ENCODE measurements at regions not wholly inside any gene's neighbourhood (a gene's known extent, or its start where the extent isn't known, plus 50 kb on each side); places are given as distances from the start of the nearest gene placed in this dataset.
A peak's percentile ranks its signal among the peaks of the same experiment; 100 is the strongest.

DNA sequence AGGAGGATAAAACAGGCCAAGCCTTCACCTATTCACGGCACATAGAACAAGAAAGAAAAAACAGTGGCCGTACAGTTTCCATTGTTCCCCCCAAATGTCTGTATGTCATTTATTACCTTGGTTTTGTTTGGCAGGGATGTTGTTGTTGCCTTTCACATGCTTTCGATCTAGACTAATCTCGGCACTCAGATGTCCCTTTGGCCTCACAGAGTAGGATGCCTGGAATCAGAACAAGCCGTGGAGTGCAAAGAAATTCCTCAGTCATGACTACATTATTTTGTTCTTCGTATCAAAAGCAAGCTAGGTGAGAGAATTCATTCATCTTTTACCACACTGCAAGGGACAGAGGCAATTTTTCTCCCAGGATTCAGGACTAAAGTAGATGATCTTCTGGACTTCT is 106.9 kb downstream of the SMIM20 start:
- DNase-seq = no peak

DNA sequence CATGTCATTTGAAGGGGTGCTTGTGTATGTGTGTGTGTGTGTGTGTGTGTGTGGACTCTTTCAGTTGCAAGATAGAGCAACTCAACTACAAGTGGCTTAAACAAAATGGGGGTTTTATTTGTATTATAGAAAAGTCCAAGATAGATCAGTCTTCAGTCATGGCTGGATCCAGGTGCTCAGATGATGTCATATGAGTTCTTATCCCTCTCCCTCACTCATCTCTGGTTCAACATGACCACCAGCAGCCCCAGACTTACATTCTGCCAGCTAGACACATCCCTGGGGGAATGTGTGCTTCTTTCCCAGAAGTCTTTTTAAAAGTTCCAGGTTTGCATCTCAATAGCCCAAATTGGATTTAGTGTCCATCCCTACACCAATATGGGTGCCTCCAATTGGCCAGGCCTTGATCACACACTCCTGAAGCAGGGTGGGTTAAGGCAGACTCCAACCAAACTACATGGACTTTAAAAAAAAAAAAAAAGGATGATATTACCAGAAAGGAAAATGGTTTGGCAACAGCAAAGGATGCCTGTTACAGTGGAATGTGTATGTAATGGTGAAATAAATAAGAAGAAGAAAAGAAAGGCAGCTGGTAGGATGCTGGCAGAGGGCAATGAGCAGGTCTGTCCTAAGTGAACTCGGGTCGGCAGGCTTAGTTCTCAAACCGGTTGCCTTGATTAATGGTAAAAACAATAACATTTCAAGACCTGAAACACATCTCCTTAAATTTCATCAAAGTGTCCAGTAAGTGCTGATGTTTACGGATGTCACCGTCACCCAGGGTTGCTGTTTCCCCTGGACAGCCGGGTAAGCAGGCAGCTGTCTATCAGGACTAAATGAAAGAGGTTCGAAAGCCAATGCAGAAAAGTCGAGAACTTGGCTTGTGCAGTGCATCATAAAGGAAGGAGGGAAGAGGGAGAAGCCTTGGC is 107.7 kb downstream of the SMIM20 start:
- no peak for DNase-seq

DNA sequence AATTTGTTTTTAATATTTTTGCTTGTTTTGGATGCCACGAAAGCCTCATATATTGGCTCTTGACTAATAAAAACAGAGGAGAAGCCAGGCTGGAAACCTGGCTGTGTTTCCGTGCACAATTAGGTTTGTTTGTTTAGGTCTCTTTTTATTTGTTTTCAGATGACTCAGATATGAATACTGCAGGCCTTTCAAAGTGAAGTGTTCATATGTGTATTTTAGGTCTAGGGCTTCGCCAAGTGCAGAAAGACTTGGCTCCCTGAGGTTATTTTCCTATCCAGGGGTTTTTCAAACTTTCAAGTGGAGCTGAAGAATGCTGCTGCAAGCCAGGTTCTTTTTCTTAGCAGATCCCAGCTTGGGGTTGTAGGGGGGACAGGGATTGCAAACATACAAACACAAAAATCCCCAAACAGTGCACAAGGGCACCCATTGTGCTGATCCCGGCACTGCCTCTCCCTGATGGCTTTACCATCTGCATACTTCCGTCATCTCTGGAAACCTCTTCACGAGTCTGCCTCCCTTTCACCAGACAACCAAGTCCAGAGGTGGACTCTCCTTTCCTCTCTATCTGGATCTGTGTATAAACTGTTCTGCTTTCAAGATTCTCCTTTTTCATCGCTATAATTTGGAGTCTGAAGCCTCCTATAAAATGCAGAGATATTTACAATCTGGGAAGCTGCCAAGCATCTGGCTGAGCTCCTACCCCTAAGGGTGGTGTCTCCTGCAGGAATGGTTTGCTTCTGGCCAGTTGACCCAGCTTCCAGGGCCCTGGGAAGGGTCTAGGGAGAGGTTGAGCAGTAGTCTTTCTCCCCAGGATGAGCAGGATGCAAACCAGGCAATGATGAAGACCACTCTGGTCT is 108.6 kb downstream of the SMIM20 start:
- DNase-seq = peak; percentile 17 to 79

DNA sequence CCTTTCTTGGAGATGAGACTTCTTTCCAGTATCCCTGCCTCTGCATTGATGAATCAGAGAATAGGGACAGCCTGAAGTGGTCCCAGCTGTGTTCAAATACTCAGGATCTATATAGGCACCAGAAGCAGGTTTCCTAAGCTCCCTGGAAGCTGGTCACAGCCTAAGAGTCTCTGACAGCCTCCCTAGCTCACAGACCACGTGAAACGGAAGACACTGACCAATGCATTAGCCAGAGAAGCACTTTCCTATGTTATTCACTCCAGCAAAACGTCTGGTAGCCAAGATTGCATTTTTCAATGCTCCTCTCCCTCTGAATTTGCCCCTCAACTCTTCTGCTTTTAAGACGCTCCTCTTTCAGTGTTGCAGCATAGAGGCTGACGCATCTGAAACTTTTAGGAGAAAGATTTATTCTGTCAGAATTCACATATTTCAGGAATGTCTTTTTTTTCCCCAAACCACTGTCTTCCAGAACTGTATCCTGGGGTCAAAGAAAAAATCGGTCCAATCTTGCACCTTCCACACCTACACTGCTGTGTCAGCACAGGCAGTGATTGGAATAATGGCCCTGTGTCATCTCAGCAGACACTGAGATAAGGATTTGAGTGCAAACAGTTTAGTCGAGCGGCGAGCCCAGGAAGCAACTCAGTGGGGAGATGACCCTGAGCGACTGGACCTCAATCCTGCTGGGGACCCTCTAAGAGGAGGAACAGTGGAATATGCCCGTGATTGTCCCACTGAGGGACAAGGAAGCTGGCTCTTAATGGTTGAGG is 109.4 kb downstream of the SMIM20 start:
- DNase-seq = no peak

DNA sequence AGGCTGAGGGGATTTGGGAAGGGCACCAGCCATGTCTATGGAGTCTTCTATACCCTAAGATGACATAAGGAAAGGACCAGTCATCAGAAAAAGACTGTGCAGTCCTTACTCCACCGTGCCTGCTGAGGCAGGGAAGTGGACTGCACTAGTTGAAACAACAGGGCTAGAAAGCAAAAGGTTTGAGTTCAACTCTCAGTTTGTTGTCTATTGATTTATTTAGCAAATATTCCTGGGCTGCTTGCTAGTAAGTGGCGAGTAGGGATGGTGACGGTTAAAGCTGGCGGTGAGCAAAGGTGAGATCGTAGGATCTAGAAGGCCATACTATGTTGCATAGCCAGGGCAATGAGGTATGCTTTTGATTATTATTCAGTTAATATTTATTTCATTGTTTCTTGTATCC is 110.1 kb downstream of the SMIM20 start:
- DNase-seq = no peak

DNA sequence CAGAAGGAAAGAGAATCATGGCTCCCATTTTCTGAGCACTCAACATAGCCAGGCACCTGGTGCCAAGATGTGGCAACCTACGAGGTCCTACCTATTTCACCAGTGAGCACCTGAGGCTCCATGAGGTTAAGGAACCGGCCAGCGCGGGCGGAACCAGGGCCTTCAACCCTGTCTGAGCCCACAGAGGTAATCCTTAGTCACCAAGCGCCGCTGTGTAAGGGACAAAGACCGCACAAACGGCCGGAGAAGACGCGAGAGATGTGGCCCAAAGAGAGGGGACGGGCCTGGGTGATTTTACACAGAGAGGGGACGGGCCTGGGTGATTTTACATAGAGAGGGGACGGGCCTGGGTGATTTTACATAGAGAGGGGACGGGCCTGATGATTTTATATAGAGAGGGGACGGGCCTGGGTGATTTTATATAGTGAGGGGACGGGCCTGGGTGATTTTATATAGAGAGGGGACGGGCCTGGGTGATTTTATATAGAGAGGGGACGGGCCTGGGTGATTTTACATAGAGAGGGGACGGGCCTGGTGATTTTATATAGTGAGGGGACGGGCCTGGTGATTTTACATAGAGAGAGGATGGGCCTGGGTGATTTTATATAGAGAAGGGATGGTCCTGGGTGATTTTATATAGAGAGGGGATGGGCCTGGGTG is 114.2 kb downstream of the SMIM20 start:
- DNase-seq = no peak

DNA sequence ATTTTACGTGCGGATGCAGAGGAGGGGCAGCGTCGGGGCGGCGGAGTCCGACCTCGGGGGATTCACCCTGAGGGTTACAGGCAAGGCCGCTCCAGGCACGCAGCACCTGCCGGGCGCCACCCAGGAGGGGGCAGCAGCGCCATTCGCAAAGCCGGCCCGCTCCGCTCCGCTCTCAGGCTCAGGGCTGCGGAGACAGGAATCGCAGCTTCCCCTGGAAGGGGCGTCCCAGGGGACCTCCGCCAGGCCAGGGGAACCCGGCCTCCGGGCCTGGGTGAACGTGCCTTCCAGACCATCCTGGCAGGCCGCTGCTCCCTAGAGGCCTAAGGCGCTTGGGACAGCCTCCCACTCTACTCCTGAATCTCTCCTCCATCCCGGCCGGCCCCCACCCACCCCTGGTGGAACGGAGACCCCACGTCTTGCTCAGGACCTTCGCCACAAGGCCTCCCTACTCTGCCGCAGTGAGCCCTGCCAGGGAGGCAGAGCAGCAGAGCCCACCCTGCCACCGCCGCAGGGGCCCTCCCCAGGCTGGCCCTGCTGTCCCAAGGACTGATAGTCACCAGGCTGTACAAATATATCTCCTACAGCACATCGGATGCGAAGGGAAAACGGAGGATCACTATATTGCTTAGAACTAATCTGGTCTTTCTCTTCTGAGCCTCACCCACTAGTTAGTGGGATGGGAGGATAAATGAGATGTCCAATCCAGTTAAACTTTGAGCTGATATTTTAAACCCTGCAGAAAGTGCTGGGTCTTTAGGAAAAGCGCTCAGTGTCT is 115.0 kb downstream of the SMIM20 start:
- DNase-seq = no peak

DNA sequence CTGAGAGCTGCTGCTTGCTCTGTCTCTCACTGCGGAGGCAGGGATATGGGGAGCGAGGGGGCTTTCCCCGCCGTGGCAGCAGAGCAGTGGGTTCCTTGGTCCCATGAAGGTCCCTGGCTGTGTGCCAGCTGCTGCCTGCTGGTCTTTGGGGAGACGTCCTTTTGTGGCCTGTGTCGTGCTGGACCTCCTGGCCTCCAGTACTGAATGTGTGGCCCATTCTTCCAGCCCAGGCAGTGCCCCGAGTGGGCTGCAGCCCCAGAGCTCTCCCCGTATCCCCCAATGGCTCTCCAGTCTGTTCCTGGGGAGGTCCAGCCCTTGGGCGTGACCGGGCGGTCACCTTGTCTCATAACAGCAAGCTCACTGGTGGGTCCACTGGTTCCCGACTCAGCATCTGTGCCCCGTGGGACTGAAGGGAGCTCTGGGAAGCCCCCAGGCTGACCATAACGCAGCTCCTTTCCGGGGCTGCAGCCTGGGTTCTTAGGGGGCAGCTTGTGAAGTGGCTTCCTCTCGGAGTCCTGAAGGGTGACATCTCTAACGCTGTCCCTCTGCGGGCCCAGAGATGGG is 115.6 kb downstream of the SMIM20 start:
- no peak for DNase-seq

DNA sequence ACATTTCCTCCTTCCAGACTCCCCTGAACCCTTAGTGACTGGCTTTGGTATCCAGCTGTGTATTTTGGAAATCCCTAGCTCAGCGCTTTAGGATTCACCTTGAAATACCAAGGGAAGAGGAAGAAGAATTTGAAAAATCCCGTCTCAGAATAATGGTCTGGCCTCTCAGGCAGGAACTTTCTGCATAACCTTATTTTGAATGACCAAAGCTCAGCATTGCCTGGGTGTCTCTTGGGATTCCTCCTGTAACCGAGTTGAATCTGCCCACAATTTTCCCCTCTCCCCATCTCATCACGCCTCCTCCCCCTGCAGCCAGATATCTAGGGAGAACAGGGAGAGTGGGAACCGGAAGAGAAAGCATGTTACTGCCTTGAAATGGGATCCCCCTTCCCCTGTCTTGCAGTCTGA is 116.2 kb downstream of the SMIM20 start:
- no peak for DNase-seq

DNA sequence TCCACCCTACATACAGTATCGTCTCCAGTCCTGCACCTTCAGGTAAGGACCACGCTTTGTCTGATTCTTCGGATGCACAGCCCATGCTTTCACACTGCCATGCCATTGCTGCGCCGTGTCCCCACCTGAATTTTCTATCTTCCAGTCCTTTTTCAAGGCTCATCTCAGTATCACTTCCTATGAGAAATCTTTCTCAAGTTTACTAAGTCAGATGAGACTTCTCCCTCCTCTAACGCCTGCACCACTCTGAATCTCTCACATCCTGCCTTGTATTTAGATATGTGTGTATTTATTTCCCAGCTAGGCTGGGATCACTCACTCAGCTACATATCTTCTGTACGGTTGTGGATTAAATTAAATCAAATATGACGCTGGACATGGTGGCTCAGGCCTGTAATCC is 116.8 kb downstream of the SMIM20 start:
- no peak for DNase-seq

DNA sequence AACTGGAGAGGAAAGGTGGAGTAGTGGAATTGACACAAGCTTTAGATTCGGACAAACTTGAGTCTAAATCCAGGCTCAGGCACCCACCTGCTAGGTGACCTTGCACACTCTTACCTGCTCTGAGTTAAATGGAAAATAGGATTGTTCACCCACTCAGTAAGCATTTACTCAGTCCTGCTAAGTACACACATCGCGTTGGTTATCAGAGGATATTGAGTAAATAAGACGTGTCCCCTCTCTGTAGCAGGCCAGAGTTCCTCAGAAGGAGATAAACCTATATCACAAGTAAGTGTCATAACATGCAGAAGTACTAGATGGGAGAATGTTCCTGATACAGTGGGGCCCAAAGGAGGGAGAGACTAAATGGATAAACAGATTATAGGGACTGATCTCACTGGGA is 117.7 kb downstream of the SMIM20 start:
- DNase-seq = peak in 1 of 2 experiments; percentile 20

DNA sequence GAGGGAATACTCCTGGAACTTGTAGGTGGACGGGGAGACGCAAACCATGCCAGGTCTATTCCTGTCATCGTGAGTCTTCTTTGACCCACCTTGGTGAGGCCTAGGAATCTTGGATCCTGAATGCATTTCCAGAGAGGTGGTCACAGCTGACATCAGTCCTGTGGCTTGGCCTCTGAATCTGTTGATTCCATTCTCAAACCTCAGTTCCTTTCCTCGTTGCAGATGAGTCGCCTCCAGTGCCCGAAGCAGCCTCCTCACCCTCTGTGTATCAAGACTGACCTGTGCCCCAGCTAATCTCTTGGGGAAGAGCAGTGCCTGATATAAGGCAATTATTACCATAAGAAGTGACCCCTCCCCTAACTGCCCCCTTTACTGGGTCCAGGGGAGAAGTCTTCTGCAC is 118.1 kb downstream of the SMIM20 start:
- no peak for DNase-seq

DNA sequence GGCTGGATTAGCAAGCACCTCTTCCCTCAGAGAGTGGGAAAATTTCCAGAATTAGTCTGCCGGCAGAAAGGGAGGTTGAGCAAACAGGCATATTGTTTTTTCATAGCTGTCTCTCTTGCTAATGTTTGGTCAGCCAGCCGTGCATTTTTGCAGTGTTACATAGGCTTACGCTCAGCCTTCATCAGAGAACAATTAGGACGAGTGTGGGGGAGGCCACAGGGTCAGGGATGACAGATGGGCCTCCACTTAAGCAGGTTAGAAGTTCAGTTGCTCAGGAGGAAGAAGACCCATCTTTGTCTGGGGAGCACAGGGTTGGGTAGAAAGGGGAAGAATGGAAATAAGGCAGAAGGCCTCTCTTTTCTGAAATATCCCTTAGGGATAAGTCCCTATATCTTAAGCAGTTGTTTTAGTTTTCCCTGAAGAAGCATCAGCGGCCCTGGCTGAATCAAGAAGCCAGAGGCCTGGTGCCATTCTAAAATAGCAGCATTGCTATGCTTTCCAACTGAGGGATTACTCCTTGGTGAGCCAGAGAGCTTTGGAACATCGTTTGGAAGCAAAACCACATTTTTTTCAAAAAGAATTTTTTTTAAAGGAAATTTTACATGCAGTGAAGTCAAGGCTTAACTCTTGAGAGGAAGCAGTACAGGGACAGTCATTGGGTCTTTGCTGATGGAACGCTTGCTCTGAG is 118.8 kb downstream of the SMIM20 start:
- DNase-seq = peak in 1 of 2 experiments; percentile 51

DNA sequence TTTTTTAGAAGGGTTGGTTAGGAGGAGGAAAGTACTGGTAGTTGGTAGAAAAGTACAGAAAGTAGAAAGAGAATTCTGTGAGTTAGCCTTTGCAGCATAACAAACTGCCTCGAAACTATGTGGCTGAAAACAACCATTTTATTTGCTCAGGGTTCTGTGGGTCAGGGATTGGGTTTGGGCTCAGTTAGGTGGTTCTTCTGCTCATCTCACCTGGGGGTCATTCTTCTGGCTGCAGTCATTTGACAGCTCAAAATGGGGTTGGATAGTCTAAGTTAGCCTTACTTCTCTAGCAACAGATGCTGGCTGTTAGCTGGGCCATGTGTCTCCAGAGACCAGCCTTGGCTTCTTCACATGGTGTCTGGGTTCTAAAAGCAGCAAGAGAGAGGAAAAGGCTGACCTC is 119.4 kb downstream of the SMIM20 start:
- no peak for DNase-seq

DNA sequence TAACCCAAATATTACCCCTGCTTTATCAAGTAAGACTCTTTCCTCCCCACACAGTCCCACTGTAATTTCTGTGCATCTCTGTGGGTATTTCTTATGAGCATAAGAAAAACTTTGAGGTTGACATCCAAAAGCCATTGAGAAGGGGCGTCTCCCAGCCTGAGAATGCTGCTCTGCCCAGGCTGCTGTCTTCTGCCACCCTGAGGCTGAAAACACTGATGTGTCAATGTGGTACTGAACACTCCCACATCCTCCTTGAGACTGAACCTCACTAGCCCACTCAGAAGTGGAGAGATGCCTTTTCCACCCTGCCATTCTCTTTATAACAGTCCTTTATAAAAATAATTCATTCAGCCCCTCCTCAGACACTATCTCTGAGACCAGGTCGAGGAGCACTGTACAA is 120.8 kb downstream of the SMIM20 start:
- DNase-seq = no peak

DNA sequence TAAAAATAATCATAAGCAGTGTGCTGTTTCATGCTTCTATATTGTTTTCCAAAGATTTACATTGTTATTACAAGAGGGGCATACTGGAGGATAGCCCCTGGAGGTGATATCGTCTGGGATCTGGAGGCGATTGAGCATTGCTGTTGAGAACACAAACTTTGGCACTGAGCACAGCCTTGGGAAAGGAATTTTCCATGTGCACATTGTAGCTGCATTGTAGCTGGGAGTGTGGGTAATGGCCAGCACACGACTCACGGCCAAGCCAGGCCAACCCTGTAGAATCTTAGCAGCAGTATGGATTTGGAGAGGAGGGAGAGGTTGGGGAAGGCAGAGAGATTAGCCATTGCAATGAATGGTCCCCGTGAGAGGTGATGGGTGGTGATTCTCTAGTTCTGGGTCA is 121.9 kb downstream of the SMIM20 start:
- no peak for DNase-seq

DNA sequence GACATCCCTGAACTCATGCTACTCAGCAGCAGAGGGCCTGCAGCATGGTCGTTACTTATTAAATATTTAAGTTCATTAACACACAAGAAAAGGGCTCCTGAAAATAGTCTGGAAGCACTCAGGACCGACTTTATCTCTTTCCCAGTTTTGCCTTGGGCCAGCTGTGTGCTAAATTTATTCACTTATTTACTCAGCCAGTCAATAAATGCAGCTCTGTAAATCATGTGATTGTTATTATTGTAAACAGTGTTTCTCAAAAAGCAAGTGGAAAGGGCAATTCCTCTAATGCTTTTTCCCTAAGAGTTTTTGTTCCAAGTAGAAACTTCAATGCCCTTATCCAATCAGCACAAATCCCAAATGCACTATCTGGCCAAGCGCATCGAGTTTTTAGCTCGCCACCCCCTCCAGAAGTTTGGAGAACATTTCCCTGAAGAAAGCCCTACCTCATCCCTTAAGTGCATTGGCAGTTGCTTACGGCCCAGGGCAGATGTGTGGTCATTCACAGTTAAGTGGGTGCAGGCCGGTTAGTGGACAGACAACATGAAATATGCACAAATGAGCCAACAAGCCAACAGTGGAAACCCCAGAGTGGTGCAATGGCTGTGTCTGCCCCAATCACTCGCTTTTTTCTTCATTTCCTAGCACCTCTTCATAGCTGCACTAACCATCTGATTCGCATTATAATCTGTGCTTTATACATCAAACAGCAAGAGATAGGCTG is 125.8 kb downstream of the SMIM20 start:
- DNase-seq = no peak

DNA sequence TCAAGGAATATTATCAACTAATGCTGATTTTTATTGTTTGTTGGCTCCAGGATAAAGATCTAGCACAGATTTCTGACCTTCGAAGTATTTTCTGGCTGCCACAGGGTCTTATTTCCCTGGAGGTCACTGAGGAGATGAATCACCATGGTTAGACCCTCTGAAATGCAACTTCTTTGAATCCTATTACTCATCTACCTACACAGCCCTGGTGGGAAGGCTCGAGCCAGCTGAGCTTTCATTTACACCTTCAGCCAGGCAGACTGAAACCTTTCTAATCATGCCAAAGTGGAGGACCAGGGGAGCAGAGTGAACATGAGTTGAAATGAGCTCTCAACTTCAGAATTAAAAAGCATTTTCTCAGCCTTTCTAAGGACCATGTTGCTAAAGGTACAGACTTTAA is 130.5 kb downstream of the SMIM20 start:
- no peak for DNase-seq

DNA sequence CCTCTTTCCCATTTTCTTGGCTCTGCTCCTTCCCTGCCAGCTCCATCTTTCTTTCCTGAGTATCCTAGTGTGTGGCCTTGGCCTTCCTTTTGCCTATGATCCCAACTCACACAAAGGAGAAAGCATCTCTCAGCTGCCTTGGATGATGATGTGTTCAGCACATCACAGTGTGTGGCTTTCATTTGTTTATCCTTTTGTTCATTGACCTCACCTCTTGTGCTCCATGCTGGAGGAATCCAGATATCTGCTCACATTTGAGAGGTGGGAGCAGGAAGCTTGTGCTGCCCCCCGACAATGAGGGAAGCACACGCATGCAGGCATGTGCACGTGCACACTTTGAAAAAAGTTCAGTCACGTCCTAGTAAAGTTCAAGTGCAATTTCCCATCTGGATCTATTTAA is 131.0 kb downstream of the SMIM20 start:
- no peak for DNase-seq

DNA sequence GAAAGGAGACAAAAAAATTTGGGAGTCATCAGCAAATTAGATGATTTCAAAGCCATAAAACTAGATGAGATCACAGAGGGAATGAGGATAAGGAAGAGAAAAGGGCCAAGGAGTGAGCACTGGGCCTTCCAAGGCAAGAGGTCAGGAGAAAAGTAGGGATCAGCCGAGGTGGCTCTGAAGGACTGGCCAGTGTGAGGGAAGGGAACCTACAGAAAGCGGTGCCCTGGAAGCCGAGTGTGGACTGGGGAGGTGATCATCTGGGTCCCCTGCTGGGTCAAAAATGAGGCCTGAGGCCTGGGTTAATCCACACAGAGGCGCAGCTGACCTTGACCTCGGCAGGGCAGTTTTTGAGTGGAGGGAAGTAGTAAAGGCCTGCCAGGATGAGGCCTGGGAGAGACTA is 133.8 kb downstream of the SMIM20 start:
- no peak for DNase-seq
